Stimulated activated CD8-positive, alpha-beta memory T cell treated with anti-CD3 and anti-CD28 coated beads, Interleukin-2, amount 100 ng/mL, for 48 hours (primary cell): ENCODE measurements at regions not wholly inside any gene's neighbourhood (a gene's known extent, or its start where the extent isn't known, plus 50 kb on each side); places are given as distances from the start of the nearest gene placed in this dataset.

ENCODE experiments used
- DNase-seq, 2 donors: peaks; one replicate each; pipeline ENCODE4 v3.0.0-alpha.2; 2020; ENCODE audit warnings: low read depth in 2 of 2

DNA sequence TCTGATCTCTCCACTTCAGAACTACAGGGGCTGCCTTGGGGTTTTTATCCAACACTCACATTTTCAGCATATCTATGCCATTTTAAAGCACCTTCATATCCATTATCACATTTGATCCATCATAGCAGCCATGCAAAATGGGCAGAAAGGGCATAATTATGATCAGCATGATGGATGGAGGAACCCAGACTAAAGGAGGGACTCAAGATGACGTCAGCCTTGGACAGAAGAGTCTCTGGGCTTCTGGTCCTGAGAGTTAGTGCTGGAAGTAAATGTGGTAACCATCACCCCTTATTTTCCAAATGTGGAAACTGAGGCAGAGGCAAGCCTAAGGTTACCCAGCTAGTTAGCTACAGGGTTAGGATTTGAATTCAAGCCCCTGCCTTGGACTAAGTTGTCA is 273.1 kb downstream of the DRD1 start:
- DNase-seq: no peak

DNA sequence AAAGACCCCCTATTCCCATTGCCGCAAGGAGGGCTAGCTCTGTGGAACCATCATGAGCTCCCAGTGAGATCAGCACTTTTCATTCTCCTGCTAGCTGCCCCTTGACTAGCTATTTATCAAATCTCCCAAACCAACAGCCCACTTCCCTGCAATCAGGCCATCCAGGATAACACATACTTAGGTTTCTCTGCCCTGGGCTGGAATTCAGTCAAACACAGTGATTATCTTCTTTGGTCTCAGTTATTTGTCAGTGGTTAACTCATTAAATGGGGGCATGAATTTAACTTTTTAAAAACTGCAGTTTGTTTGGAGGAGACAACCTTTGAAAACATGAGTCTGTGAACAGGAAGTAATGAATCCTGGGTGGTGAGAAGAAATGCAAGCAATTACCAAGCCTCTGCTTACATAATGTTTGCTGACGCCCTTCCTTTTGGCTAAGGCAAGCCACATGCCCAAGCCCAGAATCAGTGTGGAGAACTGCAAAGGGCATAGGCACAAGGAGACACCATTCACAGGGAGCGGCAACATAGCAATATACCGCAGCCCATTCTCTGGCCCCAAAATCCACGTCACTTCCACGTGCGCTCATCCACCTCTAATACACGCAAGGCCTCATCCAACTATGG is 275.0 kb downstream of the DRD1 start:
- DNase-seq: no peak

DNA sequence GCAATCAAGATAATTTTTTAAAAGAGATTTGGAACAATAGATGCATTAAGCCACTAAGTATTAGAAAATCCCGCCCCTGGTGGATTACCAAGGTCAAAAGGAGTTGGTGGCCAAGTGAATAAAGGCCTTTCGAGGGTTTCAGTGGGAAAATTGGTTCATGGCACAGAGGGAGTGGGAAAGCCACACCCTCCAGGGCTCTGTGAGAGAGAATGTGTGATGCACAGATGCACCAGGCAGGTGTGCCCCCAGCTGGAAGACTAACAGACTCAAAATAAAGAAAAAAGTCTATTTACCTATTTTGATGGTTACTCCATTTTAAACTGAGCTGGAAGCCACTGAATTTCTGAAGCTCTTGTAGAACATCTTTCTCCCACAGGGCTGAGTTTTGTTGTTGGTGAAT is 278.0 kb downstream of the DRD1 start:
- DNase-seq: no peak

DNA sequence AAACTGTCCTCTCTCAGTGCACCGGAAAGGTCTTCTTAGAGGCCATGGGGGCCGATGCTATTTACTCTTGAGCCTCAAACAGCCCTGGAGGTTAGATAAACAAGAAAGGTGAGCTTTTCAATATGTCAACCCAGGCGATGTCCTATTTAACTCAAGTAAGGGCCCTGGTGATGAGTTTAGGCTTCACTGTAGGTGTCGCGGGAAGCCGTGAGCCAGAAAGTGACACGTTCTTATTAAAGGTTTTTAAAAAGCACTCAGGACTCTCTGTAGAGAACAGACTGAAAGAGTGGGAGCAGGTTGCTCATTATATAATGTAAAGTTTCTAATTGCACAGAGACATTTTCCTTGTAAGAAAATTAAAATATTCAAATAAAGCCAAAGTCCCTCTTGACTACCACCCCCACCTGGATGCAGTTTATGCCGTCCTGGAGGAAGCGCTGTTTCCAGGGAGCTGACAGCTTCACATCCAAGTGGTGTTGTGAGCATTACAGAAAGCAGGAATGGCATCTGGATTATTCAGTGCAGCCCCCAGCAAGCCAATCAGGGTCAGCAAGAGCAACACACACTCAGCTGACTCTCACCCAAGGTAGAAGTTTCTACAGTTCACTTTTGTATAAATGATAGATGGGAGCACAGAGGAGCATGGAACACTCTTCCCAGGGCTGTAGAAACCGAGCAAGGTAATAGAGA is 280.3 kb downstream of the DRD1 start:
- DNase-seq: no peak

DNA sequence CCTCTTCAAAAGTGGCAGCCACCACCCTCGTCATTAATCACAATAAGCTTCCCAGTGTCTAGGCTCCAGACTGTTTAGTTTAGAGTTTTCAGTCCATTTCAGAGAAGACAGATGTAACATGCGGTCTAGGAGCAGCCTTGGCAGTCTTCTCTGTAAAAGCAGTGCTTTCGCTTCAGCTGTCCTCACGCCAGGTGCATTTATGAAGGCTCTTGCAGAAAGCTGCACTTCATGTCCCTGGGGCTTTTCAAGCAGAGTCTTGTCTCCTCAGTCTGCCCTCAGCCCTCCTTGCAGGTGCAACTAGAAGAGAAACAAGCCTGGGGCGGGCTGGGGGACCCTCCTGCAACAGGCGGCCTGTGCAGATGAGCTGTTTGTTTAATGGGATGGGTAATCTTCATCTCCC is 281.9 kb downstream of the DRD1 start:
- DNase-seq: no peak

DNA sequence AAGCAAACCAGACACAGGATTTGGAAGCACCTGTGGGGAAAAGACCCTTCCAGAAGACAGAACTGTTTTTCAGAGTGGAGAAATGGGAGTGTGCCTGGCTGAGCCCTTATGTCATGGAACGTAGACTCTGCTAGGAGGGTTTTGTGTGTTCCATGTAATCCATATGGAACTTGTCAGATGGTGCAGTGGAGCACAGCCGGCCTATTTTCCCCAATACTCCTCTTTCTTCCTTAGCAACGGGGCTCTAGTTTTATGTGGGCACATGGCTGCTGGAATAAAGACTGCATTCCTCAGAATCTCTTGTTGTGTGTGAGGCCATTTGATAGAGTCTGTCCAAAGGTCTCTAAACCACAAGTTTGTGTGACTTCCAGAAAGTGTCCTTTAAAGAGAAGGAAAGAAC is 284.0 kb downstream of the DRD1 start:
- no peak for DNase-seq

DNA sequence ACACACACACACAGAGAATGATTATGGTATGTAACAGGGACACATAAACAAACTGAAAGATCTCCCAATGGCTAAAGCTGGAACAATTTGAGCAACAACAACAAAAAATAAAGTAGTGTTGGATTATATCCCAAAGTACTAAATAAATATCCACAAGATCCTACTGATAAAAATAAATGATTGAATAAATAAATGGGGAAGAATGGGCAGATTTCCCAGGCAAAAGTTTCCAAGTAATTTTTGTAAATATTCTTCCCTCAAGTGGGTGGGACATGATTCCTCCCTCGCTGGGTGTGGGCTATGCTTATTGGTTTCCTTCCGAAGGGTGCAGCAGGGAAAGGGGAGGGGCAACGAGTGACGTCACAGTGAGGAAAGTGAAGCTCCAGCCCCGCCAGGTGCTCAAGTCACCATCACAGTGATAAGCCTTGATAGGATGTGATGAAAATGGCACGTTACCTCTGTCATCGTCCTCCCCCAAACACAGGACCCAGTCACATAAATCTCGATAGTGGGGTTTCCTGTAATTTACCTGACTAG is 295.3 kb downstream of the DRD1 start:
- DNase-seq: no peak

DNA sequence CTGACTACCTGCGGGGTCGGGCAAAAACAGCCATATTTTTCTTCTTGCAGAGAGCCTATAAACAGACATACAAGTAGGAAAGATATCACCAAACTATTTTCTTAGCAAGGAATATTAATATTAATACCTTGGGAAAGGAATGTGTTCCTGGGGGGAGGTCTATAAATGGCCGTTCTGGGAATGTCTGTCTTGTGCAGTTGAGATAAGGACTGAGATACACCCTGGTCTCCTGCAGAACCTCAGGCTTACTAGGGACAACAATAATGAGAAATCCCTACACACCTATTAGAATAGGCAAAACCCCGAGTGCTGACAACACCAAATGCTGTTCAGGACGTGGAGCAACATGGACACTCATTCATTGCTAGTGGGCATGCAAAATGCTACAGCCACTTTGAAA is 297.2 kb downstream of the DRD1 start:
- DNase-seq: no peak

DNA sequence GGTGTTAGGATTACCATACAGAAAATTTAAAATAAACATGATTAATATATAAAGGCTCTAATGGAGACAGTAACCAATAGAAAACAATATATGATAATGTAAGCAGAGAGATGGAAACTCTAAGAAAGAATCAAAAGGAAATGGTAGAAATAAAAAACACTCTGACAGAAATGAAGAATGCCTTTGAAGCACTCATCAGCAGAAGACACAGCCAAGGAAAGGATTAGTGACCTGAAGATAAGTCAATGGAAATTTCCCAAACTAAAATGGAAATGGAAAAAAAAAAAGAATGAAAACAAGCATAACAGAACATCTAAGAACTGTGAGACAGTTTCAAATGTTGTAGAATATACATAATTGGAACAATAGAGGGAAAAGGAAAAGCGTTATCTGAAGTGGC is 302.6 kb downstream of the DRD1 start:
- DNase-seq: no peak

DNA sequence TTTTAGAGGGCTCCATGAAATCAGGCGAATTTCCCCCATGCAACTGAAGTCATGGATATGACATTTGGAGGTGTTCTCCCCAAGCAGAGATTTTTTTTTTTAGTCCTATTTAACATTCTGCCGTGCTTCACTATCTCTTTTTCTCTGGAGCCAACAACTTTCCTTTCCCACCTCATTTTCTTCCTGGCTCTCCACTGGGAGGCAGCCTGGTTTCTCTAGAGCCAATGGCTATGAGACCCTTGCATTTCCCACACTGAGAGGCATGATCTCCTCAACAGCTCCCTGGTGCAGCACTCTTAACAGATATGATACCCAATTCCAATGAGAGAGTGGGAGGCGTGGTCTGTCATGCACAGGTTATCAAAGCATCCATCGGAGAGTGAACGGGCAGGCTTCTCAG is 310.8 kb downstream of the DRD1 start:
- DNase-seq: no peak

DNA sequence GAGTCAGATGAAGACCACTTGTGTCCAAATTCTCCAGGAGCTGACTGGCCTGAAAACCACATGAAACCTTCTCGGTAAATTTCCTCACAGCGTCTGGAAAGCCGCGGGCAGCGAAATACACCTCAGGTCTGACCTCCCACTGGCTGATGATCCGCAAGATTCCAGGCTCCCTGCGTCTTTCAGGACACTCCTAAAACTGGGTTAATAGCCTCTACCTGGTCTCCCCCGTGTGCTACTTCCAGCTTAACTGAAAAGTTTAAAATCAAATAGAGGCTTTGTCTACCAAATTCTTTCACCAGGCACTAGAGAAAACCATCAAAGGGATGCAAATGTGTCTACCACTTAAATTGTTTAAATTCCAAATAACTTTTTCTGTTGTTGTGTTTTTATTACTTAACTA is 312.6 kb downstream of the DRD1 start:
- DNase-seq: no peak

DNA sequence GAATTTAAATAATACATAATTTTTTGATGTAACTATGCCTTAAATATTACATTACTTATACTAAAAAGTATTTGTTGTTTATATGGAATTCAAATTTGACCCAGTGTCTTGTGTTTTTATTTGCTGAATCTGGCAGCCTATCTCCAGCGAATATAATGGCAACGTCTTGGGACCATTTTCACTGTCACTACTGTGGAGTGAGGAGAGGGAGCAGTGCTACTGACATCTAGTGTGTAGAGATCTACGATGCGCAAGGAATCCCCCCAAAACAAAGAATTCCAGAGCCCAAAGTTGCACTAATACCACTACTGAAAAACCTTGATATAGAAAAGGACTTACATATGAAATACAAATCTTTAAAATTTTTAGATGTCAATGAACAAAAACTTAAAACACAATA is 314.4 kb downstream of the DRD1 start:
- DNase-seq: no peak

DNA sequence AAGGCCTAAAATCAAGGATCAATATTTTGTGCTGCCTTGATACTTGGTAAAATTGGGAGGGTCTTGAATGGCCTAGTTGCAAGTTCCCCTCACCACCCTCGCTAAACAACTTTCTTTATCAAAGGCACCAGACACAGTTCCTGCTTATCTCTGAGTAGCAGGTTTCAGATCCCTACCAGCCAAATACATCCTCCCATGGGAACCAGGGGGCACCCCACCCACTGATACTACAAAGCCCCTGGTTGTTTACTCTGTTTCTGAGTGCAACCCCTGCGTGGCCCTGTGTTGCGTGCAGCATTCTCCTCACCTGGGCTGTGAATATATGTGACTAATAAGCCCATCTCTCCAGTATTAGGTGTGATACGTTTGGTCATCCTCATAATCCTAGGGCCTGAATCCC is 314.9 kb downstream of the DRD1 start:
- DNase-seq: no peak

DNA sequence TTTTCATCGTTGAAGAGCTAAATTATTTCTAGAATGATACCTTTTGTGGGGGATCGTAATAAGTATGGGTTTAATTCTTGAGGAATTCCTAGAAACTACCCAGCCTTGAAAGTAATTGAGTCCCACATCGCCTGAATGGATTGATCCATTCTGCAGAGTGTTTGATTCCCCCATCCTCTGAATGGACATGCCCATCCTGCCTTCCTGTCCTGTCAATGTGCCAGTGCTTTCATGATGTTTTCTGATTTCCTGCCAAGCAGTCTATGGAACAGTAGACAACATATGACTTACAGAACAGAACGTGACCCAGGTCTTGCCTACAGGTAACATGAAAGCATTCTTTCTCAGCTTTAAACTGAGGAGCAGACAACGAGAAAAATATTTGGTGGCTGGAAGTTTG is 319.2 kb downstream of the DRD1 start:
- DNase-seq: no peak

DNA sequence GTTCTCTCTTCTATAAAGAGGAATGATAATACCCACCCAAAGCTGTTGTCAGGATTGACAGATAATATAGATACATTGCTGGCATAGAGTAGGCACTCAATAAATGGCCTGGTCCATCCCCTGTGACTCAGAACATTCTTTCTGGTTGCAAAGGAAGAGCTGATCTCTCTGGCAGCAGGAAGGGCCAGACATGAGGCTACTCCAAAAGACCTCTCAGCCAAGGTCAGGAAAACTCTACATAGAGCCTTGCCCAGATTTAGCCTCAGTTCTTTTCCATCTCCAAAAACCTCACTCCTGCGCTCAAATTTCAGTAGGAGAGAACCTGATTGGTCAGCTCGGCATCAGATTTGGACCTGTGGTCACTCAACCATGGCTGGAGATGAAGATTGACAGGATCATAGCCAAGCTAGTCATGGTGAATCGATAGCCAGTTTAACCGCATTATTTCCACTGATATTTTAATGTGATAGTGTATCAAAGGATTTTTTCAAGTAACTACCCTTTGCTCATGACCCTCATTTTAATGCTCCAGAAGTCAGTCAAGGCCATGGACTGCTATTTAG is 319.6 kb downstream of the DRD1 start:
- DNase-seq: no peak

DNA sequence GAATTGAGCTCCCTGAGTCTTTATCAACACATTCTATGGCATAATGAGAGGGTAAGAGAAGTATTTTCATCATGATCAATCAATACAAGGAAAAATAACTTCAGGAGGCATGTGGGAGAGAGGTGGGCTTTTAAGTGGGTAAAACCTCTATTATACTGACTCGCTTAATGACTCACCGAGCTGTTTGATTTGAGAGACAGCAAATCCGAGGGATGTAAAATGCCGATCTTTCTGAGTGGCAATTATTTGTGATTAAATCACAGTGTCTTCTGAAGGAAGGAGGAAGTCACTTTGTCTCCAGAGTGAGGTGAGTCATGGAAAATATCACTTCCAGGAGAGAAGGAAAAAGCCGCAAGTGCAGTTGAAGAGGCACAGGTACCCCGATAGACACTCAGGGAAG is 320.4 kb downstream of the DRD1 start:
- no peak for DNase-seq

DNA sequence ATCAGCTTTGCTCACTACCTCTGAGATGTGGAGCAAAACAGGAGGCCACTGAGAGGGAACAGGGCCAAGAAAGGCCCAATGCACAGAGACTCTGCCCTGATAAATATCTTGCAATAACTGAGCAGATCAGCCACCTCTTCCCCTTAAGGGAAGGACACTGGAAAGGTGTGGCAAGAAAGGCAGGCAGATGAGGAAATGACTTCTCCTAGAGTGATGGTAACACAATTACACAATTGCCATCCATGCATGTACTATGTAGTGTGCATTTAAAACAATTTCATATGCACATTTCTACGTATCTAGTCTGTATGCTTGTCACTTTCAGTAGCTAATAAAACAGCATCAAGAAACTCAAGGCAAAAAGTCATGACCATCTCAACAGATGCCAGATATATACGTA is 322.5 kb downstream of the DRD1 start:
- DNase-seq: no peak

DNA sequence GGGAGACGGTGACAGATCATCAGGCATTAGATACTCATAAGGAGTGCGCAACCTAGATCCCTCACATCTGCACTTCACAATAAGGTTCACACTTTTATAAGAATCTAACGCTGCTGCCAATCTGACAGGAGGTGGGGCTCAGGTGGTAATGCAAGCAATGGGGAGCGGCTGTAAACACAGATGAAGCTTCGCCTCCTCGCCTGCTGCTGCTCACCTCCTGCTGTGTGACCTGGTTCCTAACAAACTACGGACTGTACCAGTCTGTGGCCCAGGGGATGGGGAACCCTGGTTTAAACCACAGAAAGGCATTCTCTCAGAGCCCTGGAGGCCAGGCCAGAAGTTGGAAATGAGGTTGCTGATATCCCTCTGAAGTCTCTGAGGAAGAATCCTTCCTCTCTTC is 323.6 kb downstream of the DRD1 start:
- DNase-seq: no peak

DNA sequence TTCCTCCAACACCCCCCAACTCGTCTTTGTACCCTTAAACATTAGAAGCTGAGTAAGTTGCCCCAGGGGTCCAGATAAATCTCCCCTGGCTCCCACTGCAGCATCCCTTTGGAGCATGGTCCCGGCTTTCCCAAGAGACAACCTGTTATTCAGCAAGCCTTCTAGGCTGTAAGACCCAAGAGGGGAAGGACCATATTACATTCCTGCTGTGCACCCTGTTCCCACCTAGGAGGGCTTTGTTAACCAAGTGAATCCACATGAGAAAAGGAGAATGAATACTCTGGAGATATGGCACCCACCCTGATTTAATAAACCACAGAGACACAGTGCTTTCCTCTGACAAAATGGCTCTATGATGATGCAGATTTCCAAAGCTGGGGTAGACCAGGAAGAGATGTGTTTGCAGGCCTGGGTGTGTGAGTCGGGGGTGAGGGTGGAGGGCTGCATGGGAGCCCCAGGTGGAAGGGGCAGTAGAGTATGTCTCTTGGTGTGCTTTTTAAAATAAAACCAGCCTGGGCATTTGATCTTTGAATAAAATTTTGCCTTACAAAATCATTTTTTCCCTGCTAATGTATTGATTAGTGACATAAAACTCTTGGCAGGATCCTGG is 325.2 kb downstream of the DRD1 start:
- no peak for DNase-seq

DNA sequence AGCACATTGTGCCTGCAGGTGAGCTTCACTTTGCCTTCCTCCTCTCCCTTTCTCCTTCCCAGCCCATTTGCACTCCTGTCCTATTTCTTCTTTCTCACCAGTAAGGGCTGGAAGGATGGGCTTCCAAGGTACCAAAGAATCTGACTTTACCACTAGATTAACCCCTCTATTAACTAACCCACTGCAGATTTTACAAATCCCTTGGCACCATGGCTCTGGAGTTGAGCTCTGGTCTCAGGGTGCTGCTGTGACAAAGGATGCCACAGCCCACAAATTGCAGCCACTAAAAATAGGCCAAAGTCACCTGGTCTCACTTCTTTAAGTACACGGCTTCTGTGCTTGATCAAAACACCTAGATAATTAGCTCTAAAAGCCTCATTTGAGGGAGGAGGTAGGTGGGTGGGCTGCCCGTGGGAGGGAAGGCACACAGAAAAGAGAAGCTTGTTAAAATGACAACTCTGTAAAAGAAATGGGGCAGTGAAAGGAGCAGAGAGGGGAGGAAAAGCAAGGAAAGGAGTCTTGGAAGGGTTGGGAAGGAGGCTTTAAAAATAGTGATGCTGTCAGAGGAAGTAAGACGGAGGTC is 327.4 kb downstream of the DRD1 start:
- no peak for DNase-seq

DNA sequence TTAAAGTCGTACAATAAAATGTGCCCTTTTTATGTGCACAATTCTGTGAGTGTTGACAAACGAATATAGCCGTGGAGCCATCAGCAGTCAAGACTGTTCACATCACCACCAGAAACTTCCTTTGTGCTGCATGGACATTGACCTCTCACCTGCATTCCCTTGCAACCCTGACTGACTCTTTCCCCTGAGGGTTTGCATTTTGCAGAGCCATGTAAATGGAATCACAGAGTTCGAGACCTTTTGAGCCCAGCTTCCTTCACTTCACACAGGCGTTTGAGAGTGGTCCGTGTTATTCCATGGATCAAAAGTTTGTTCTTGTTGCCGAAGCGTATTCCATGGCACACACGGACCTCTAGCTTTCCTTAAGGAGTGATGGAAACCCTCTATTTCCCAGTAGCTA is 328.2 kb downstream of the DRD1 start:
- no peak for DNase-seq

DNA sequence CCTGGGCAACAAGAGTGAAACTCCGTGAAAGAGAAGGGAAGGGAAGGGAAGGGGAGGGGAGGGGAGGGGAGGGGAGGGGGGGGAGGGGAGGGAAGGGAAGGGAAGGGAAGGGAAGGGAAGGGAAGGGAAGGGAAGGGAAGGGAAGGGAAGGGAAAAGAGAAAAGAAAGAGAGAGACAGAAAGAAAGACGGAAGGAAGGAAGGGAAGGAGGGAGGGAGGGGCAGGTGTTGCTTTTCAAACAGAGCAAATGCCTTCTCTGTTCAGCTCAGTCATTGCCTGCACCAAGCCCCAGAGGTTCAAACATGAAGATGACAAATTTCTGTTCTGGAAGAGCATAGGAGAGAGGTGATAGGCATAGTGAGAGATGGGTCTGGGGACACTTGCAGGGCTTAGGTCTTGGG is 330.0 kb downstream of the DRD1 start:
- no peak for DNase-seq
